BE2C (cell line): ENCODE measurements at regions not wholly inside any gene's neighbourhood (a gene's known extent, or its start where the extent isn't known, plus 50 kb on each side); places are given as distances from the start of the nearest gene placed in this dataset.

Experiments
- DNase-seq: peaks from one replicate; pipeline ENCODE4 v3.0.0-alpha.2; 2020
- H3K27me3 ChIP-seq: fragments of 250-450 bp; sonication (Bioruptor Pico); 2 replicates; pipeline ENCODE4 v1.5.1; 2020; ENCODE audit warnings: mild to moderate bottlenecking
- H3K36me3 ChIP-seq: fragments of 250-450 bp; sonication (Bioruptor Pico); 2 replicates; pipeline ENCODE4 v1.5.1; 2020; ENCODE audit warnings: mild to moderate bottlenecking
- H3K4me1 ChIP-seq: fragments of 250-450 bp; sonication (Bioruptor Pico); 2 replicates; pipeline ENCODE4 v1.5.1; 2020
- H3K4me3 ChIP-seq: 2 replicates; pipeline ENCODE4 v1.5.1; 2011; ENCODE audit warnings: low read depth, low read length
- H3K9me3 ChIP-seq: fragments of 250-450 bp; sonication (Bioruptor Pico); 2 replicates; pipeline ENCODE4 v1.5.1; 2020
- TF ChIP-seq, protein P1 (sequence below): IDR thresholded peaks from 2 replicates; pipeline ENCODE4 v1.5.1; 2012; ENCODE audit warnings: mild to moderate bottlenecking, low read depth, low read length

DNA sequence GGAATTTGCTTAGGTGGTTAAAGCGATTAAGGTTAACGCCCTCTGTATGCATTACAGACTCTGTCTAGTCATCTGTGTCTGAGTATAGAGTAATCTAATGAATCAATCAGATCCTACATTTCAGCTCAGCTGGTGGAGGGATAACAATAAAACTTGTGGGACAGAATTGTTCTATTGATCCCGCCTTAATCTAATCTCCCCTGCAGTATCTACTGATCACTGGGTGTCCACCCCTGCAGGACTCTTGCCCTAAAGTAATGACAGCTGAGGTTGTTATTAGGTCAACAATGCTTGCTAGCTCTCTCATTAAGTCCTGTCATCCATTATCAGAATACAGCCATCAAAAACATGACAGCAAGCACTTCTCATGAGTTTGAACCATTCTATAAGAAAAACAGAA lies 462.6 kb upstream of the TMEFF2 start:
- Histone ChIP-seq H3K4me3 (no peak overlapping the region), H3K9me3 (no peaks in the 10 kb centered on the region), H3K27me3 (no peaks in the 10 kb centered on the region), H3K36me3 (no peaks in the 10 kb centered on the region), H3K4me1 (peaks cover 22% of the 10 kb centered on the region)
- no peak for DNase-seq
- TF ChIP-seq, protein P1, sequence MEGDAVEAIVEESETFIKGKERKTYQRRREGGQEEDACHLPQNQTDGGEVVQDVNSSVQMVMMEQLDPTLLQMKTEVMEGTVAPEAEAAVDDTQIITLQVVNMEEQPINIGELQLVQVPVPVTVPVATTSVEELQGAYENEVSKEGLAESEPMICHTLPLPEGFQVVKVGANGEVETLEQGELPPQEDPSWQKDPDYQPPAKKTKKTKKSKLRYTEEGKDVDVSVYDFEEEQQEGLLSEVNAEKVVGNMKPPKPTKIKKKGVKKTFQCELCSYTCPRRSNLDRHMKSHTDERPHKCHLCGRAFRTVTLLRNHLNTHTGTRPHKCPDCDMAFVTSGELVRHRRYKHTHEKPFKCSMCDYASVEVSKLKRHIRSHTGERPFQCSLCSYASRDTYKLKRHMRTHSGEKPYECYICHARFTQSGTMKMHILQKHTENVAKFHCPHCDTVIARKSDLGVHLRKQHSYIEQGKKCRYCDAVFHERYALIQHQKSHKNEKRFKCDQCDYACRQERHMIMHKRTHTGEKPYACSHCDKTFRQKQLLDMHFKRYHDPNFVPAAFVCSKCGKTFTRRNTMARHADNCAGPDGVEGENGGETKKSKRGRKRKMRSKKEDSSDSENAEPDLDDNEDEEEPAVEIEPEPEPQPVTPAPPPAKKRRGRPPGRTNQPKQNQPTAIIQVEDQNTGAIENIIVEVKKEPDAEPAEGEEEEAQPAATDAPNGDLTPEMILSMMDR: no peak

DNA sequence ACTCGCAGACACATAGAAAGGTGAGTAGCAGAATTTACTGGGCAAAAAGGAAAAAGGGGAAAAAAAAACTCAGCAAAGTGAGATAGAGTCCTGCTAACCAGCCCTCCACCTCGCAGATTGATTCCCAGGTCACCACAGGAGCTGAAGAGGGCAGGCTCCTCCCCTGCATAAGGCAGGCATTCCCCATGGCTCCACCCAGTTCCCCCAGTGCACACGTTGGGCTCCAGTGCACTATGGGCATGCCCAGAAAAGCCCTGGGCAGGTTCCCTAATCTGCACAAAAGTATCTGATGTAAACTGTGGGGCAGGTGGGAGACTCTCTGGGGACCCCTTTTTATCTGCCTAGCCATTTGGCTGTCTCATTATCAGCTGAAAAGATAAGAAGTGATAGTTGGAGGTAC lies 461.2 kb upstream of the TMEFF2 start:
- peak; percentile 17 for DNase-seq
- Histone ChIP-seq H3K4me3 (no peak overlapping the region), H3K36me3 (no peaks in the 10 kb centered on the region), H3K27me3 (no peaks in the 10 kb centered on the region), H3K4me1 (peaks cover 18% of the 10 kb centered on the region), H3K9me3 (no peaks in the 10 kb centered on the region)
- TF ChIP-seq, protein P1: no peak

DNA sequence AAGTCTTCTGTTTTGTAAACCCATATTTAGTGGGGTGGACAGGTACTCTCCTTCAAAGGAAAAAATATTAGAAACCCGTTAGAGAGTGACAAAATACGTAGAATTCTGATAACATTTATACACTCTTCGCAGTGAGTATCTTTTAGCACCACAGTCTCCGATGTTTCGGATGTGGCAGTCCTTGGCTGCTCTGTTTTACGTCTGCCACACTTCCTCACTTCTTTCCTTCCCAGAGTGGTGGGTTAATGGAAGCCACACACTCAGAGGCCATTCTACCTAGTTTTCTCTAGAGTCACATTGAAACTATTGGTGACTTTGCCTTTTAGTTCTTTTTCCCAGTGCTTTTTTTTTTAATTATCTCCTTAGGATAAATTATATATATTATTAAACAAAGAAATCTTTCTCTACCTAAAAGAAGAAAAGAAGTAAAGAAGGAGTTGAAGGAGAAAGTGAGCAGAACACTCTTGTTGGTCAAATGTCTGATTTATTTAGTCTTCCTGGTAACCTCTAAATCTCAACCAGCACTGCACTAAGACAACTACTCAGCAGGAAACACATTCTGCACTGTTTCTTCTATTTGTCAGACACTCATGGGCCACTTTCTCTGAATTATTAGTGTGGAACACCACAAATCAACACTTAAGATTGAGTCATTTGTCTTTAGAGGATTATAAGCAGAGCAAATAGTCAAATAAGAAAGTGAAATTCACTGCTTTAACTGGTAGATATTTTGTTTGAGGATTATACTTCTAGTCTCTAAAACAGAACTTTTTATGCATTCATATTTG lies 451.3 kb upstream of the TMEFF2 start:
- no peaks in the 10 kb centered on the region; the same call in none of the 2 replicates for H3K4me1 ChIP-seq
- H3K36me3 ChIP-seq: no peaks in the 10 kb centered on the region
- no peak overlapping the region for H3K4me3 ChIP-seq
- H3K9me3 ChIP-seq: no peaks in the 10 kb centered on the region
- no peak for DNase-seq
- H3K27me3 ChIP-seq: no peaks in the 10 kb centered on the region
- TF ChIP-seq, protein P1: no peak

DNA sequence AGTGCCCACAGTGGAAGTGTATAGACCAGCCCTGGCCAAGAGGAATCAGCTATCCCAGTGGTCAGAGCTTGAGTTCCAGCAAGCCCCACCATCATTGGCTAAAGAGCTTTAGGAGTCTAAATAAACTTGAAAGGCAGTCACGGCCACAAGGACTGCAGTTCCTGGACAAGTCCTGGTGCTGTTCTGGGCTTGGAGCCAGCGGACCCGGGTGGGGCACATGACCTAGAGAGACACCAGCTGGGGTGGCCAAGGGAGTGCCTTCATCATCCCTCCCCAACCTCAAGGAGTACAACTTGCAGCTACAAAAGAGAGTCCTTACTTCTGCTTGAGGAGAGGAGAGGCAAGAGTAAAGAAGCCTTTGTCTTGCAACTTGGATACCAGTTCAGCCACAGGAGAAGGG lies 439.8 kb upstream of the TMEFF2 start:
- H3K27me3 ChIP-seq: no peaks in the 10 kb centered on the region
- H3K36me3 ChIP-seq: no peaks in the 10 kb centered on the region
- DNase-seq: no peak
- no peaks in the 10 kb centered on the region for H3K9me3 ChIP-seq
- no peaks in the 10 kb centered on the region for H3K4me1 ChIP-seq
- TF ChIP-seq, protein P1: no peak
- no peak overlapping the region for H3K4me3 ChIP-seq

DNA sequence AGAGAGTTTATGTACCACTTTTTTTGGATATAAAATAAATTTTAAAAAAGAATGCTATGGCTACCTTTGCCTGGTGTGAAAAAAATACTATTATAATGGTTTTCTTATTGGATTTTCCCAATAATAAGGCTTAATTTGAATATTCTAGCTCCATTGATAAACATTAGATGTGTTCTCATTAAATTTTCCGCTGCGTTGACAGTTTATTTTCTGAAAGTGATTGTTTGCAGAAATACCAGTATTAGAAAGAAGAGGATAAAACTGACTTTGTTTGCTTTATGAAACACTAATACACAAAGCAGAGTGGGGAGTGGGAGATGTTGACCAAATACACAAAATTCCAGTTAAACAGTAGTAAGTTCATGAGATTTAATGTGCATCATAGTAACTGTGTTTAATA lies 433.3 kb upstream of the TMEFF2 start:
- Histone ChIP-seq H3K4me1 (no peaks in the 10 kb centered on the region), H3K36me3 (no peaks in the 10 kb centered on the region), H3K4me3 (no peak overlapping the region), H3K27me3 (no peaks in the 10 kb centered on the region), H3K9me3 (no peaks in the 10 kb centered on the region)
- TF ChIP-seq, protein P1: no peak
- no peak for DNase-seq

DNA sequence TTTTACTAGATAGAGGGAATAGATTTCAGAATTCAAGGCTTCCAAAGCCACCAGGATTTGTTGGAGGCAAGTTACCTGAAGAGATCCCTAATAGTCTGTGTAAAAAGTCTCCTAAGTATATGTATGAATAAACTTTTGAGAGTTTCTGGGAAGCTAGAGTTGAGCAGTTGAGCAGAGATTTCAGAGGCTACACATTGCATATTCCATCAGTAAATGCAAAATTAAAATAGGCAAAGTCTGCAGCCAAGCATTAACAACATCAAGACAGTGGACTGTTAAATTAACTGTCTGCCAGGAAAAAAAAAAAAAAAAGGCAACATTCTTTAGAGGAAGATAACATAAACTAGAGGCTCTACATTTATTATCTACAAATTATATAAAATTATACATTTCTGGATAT lies 420.4 kb upstream of the TMEFF2 start:
- H3K27me3 ChIP-seq: no peaks in the 10 kb centered on the region
- TF ChIP-seq, protein P1: no peak
- no peak for DNase-seq

More for the DNA sequence above, 420.4 kb upstream of the TMEFF2 start:
- Histone ChIP-seq H3K36me3 (no peaks in the 10 kb centered on the region), H3K4me3 (no peak overlapping the region), H3K4me1 (no peaks in the 10 kb centered on the region), H3K9me3 (no peaks in the 10 kb centered on the region)
